HG03521 (cell line): ENCODE measurements at regions not wholly inside any gene's neighbourhood (a gene's known extent, or its start where the extent isn't known, plus 50 kb on each side); places are given as distances from the start of the nearest gene placed in this dataset.
"Not testable (repeated sequence)": the region's sequence is repeated elsewhere in the genome, so short reads cannot be mapped to it uniquely, and the experiment has no call there.

Experiments used
- ATAC-seq: cut with Tn5 transposase; IDR thresholded peaks from one replicate; pipeline ENCODE4 v1.9.1; 2021; ENCODE audit warnings: mild to moderate bottlenecking, moderate library complexity; ENCODE audit not compliant: unreplicated experiment

GRCh38 chr18:22728016-22728415 lies 205.1 kb upstream of the RBBP8 start:
- no peak for ATAC-seq

GRCh38 chr18:22728481-22729105 lies 204.5 kb upstream of the RBBP8 start:
- ATAC-seq: no peak

- no peak for ATAC-seq
Observed at GRCh38 chr18:22731398-22731797, 201.7 kb upstream of the RBBP8 start.

- no peak for ATAC-seq
Observed at GRCh38 chr18:22734105-22734661, 198.9 kb upstream of the RBBP8 start.

DNA sequence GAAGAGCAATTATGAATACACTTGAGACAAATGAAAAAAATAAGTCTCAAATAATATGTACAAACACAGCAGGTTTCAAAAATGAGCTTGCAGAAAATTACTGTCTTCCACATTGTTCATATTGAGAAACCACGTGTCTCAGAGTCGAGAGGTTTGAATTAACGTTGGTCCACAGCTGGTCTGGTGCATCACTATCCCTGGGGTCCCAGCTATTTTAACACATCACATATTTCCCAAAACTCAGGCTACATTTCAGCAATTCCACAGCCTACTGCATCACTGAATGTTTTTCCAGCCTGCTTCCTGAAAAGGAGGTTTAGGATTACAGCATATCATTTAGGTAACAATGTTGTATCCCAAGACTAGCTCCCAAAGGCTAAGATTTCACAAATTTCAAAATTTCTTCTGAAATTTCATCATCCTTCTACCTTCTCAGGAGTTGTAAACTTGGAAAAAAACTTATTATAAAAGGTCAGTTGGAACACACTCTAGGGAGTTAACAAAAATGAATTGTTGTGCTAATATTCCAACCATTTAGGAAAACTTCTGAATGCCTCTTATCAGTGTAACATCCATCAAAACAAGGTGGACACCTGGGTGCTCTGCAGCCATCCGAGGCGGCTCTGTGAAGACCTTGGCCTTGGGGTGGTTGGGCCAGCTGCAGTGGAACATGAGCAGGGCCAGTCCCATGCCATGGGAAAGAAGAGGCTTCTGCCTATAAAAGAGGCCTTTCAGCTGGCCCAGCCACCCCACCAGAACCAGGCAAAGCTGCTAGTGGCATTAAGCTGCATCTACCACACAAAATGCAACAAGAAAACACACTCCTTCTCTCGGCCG lies 198.1 kb upstream of the RBBP8 start:
- ATAC-seq: no peak

DNA sequence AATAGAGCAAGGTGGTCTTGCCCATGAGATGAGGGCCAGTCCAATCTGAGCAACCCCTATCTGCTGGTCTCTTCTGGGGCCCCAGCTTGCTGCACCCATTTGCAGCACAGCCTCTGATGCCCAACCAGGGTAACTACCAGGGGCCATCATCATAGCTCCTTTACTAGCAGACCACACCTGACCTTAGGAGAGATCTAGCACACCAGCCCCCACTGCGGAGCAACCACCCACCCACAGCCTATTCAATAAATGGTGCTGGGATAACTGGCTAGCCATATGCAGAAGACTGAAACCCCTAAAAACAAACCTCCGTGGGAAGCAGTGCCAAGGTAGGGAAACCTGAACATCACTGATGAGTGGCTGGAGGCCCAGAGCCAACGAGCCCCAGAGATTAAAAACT lies 196.1 kb upstream of the RBBP8 start:
- ATAC-seq: no peak

- ATAC-seq: no peak
Observed at GRCh38 chr18:22739061-22739642, 194.0 kb upstream of the RBBP8 start.

DNA sequence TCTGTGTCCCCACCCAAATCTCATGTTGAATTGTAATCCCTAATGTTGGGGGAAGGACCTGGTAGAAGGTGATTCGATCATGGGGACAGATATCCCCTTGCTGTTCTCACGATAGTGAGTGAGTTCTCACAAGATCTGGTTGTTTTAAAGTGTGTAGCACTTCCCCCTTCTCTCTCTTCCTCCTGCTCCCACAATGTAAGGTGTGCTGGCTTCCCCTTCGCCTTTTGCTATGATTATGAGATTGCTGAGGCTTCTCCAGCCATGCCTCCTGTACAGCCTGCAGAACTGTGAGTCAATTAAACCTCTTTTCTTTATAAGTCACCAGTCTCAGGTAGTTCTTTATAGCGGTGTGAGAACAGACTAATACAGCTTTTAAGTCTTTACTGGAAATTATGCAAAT lies 193.3 kb upstream of the RBBP8 start:
- ATAC-seq: no peak

DNA sequence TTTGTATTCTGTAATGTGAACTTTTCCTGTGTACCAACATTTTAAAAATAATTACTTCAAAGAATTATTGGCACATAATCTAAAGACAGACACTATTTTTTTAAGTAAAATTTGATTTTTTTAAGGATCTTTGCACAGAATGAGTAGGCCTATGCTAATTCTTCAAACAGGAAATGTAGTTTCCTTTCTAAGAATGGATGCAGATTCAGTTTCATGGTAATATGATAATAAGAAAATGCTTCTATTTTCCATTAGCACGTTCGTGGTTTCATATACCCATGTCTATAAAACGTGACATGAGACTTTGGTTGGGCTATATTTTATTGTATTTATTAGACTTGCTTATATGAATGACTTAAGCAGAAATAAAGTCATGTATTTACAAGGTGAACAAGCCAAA lies 191.8 kb upstream of the RBBP8 start:
- ATAC-seq: no peak

DNA sequence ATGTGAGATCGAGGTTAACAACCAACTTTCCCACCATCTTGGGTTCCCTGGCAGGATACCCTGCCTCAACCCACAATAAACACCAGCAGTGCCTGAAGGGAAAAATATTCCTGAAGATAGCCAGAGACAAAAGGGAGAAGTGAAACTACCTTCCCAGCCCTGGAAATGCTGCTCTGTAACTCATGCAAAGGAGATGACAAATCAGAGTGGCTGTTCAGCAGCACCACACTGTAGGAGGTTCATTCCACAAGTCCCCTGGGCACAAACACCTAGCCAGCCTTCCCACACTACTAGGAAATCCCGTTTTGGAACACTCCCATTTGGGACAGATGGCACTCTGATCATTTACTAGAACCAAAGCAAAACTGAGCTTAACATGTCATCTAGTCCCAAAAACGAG lies 190.7 kb upstream of the RBBP8 start:
- no peak for ATAC-seq

- no peak for ATAC-seq
Observed at GRCh38 chr18:22745966-22746365, 187.2 kb upstream of the RBBP8 start.

DNA sequence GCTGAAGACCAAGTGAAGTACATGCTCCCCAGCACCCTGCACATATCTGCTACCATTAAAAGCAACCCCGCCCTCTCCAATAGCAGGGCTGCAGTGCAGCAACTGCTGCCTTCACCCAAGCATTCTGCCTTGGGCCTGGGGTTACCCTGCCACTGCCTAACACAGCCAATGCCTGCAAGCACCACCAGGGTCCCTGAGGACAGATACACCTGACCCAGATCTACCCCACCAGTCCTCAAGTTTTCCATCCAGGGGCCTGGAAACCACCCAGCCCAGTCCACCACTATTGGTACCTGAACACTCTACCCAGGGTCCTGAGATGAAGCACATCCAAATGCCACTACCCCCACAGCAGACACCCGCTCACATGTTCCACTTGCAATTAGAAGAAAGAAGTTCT lies 181.1 kb upstream of the RBBP8 start:
- ATAC-seq: no peak

DNA sequence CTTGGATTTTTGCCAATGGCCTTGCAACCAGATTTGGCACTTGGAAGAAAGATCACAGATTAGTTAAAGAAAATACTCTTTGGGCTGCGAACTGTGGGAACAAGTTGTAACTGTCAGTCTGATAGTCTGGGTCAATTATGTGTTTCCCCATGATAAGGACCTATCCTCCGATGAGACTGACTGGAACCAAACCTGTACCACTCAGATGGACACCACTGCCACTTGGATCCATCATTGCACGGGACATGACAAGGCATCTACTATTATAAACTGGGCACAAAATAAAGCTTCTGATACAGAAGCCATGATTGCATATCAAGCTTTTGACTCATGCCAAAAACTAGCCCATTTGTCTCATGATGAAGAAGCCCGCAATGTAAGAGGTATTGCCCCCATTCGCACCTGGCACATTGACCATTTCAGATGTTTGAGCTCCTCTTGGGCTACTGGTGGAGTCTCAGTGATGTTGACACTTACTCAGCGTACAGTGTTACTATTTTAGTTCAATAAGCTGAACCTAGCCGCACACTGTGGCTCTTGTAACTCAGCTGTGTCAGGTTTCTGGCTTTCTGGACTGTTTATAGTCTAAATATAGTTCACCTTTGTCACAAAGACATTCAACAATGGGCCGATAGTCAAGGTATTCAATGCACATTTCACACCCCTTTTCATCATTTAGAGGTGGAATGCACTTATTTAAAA lies 179.8 kb upstream of the RBBP8 start:
- ATAC-seq: no peak

- not testable (repeated sequence) for ATAC-seq
Observed at GRCh38 chr18:22764005-22764404, 169.1 kb upstream of the RBBP8 start.

DNA sequence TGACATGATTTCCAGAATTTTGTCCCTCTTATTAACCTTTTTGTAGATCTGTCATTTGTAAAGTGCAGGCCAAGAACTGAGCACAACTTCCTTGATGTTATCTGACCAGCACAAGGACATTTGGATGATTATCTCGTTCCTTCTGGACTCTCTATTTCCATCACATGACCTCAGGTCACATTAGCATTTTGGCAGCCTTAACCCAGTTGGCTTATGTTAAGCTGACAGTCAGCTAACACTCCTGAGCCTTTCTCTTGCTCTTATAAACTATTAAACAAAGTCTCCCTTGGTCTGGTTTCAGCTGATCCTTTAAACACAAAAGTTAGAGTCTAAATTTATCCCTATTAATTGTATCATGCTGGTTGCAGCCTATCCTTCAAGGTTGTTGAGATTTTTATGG lies 167.2 kb upstream of the RBBP8 start:
- no peak for ATAC-seq

DNA sequence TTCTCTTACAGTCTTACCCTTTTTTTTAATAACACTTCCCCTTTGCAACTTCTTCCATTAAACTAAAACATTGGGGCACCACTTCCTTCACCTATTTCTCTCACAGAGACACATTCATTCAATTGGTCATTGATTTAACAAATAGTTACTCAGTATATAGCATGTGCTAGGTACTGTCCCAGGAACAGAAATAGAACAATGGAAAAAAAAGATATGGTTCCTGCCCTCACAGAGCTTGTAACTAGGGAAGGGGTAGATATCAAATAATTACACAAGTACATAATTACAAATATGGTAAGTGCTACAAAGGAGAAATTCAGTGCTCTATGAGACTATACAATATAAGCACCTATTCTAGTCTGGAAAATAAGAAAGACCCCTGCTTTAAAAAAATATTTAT lies 165.5 kb upstream of the RBBP8 start:
- ATAC-seq: no peak

- no peak for ATAC-seq
Observed at GRCh38 chr18:22773944-22774343, 159.2 kb upstream of the RBBP8 start.

DNA sequence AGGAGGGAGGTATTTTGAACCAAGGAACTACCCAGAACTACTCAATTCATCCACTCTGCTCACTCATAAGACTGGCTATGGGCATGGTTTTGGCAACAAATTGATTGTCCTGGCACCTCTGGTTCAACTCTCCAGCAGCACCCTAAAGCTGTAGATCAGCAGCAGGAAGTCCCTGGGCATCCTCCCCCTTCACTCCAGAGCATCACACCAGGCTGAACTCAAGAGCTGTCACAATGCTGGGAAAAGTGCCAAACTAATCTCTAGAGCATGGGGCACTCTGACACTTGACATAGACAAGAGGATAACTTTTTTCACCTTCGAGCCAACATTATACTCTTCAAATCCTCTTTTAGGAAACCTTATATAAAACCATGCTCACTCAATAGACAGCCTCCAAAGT lies 154.1 kb upstream of the RBBP8 start:
- ATAC-seq: no peak

- no peak for ATAC-seq
Observed at GRCh38 chr18:22783245-22783644, 149.9 kb upstream of the RBBP8 start.

GRCh38 chr18:22783662-22784076 lies 149.5 kb upstream of the RBBP8 start:
- ATAC-seq: no peak

DNA sequence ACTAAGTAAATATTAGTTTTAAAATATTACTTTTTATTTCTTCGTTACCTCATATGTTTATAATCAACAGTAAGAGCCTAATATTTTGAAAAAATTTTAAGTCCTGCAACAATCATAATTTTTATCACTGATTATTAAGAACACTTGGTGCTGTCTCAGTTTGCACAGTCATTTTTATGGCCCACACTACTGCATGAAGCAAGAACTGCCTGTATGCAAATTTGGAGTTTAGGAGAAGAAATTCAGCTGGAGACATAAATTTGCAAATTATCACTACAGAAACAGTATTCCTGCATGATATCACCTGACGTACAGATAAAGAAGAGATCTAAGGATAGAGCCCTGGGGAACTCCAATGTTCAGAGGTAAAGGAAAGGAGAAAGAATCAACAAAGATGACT lies 144.1 kb upstream of the RBBP8 start:
- no peak for ATAC-seq
